ENCODE measurements at regions not wholly inside any gene's neighbourhood (a gene's known extent, or its start where the extent isn't known, plus 50 kb on each side); places are given as distances from the start of the nearest gene placed in this dataset.

DNA sequence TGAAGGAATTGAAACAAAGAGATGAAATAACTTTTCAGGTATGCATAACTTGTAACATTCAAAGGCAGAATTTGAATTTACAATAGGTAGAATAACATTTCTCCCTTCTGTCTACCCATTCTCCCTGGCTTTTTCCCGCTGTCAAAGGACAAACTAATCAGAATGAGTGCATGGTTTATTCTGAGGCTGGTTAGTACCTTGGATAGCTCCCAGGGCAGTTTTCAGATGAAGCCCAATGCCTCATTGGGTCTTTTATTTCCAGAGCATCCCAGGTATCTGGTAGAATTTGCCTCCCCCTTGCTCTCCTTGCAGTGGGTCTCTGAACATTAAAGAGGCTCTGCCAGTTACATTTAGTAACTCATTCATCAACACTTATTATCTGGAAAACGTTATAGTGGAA lies 665.5 kb downstream of the BCKDHB start:
- TF ChIP-seq CHD1 (IDR thresholded peaks at IDR 0.05; ENCODE audit: low read depth, low read length) = no peak
- TF ChIP-seq, protein P1, sequence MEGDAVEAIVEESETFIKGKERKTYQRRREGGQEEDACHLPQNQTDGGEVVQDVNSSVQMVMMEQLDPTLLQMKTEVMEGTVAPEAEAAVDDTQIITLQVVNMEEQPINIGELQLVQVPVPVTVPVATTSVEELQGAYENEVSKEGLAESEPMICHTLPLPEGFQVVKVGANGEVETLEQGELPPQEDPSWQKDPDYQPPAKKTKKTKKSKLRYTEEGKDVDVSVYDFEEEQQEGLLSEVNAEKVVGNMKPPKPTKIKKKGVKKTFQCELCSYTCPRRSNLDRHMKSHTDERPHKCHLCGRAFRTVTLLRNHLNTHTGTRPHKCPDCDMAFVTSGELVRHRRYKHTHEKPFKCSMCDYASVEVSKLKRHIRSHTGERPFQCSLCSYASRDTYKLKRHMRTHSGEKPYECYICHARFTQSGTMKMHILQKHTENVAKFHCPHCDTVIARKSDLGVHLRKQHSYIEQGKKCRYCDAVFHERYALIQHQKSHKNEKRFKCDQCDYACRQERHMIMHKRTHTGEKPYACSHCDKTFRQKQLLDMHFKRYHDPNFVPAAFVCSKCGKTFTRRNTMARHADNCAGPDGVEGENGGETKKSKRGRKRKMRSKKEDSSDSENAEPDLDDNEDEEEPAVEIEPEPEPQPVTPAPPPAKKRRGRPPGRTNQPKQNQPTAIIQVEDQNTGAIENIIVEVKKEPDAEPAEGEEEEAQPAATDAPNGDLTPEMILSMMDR (IDR thresholded peaks at IDR 0.05 in 2 of 3, conservative IDR thresholded peaks at IDR 0.05 in 1 of 3; ENCODE audit: control insufficient read depth in 2 of 3, extremely low read depth in 1 of 3, insufficient read depth in 1 of 3, low read depth in 3 of 3, low read length in 3 of 3) = no peak
- TF ChIP-seq POU2F2 (IDR thresholded peaks at IDR 0.05; ENCODE audit: borderline replicate concordance, low read depth, low read length) = no peak
- no peak for TF ChIP-seq POLR2A (IDR thresholded peaks at IDR 0.05; ENCODE audit: low read depth, low read length)
- TF ChIP-seq JUND (IDR thresholded peaks at IDR 0.05; ENCODE audit: low read depth, low read length) = no peak
- TF ChIP-seq CEBPB (IDR thresholded peaks at IDR 0.05; ENCODE audit: borderline replicate concordance in 1 of 2, low read depth in 2 of 2, low read length in 2 of 2) = no peak
- no peak for TF ChIP-seq RBBP5 (conservative IDR thresholded peaks at IDR 0.05)
- no peak for TF ChIP-seq STAT3 (IDR thresholded peaks at IDR 0.05; ENCODE audit: low read depth, low read length)
- no peak for TF ChIP-seq NRF1 (conservative IDR thresholded peaks at IDR 0.05; ENCODE audit: low read depth, low read length)
- TF ChIP-seq NFYA (IDR thresholded peaks at IDR 0.05; ENCODE audit: borderline replicate concordance, low read depth, low read length) = no peak
- TF ChIP-seq, protein P2, sequence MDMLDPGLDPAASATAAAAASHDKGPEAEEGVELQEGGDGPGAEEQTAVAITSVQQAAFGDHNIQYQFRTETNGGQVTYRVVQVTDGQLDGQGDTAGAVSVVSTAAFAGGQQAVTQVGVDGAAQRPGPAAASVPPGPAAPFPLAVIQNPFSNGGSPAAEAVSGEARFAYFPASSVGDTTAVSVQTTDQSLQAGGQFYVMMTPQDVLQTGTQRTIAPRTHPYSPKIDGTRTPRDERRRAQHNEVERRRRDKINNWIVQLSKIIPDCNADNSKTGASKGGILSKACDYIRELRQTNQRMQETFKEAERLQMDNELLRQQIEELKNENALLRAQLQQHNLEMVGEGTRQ (IDR thresholded peaks at IDR 0.05; ENCODE audit: borderline replicate concordance, low read depth, low read length) = no peak
- no peak for TF ChIP-seq NR2C2 (IDR thresholded peaks at IDR 0.05; ENCODE audit: borderline replicate concordance, control insufficient read depth, insufficient read length, low read depth)
- TF ChIP-seq, protein P3, sequence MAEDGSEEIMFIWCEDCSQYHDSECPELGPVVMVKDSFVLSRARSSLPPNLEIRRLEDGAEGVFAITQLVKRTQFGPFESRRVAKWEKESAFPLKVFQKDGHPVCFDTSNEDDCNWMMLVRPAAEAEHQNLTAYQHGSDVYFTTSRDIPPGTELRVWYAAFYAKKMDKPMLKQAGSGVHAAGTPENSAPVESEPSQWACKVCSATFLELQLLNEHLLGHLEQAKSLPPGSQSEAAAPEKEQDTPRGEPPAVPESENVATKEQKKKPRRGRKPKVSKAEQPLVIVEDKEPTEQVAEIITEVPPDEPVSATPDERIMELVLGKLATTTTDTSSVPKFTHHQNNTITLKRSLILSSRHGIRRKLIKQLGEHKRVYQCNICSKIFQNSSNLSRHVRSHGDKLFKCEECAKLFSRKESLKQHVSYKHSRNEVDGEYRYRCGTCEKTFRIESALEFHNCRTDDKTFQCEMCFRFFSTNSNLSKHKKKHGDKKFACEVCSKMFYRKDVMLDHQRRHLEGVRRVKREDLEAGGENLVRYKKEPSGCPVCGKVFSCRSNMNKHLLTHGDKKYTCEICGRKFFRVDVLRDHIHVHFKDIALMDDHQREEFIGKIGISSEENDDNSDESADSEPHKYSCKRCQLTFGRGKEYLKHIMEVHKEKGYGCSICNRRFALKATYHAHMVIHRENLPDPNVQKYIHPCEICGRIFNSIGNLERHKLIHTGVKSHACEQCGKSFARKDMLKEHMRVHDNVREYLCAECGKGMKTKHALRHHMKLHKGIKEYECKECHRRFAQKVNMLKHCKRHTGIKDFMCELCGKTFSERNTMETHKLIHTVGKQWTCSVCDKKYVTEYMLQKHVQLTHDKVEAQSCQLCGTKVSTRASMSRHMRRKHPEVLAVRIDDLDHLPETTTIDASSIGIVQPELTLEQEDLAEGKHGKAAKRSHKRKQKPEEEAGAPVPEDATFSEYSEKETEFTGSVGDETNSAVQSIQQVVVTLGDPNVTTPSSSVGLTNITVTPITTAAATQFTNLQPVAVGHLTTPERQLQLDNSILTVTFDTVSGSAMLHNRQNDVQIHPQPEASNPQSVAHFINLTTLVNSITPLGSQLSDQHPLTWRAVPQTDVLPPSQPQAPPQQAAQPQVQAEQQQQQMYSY (CRISPR knock-in tag; IDR thresholded peaks at IDR 0.05) = no peak
